EH (cell line): ENCODE measurements at regions not wholly inside any gene's neighbourhood (a gene's known extent, or its start where the extent isn't known, plus 50 kb on each side); places are given as distances from the start of the nearest gene placed in this dataset.
"Not testable (repeated sequence)": the region's sequence is repeated elsewhere in the genome, so short reads cannot be mapped to it uniquely, and the experiment has no call there.

ENCODE experiments used
- DNase-seq: peaks from one replicate; pipeline ENCODE4 v3.0.0-alpha.2; 2015; ENCODE audit warnings: low read depth

DNA sequence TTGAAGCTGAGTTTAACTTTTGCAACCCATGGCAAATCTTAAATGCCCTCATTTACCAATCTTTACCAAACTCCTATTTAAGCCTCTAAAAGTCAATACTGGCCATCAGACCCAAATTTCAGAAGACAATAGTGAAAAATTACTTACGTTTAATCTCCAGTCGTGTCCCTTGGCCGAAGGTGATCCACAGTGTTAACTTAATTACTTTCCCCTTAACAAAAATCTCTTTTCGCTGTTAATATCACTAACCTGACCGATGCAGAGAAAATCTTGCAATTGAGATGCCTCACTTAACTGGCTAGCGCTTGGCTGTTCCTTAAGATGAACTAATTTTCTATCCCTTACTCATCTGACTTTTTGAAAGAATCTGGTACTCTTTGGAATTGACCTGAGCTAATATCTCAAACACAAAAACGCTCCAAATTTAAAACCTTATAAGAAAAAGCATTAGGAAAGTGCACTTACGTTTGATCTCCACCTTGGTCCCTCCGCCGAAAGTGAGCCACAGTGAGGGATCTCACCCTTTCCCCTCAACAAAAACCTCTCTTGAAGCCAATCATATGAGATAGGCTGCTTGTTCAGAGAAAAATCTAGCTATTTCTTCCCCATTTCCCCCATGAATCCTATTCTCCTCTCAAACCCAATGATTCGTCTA lies 169.1 kb downstream of the RPIA start:
- no peak for DNase-seq

DNA sequence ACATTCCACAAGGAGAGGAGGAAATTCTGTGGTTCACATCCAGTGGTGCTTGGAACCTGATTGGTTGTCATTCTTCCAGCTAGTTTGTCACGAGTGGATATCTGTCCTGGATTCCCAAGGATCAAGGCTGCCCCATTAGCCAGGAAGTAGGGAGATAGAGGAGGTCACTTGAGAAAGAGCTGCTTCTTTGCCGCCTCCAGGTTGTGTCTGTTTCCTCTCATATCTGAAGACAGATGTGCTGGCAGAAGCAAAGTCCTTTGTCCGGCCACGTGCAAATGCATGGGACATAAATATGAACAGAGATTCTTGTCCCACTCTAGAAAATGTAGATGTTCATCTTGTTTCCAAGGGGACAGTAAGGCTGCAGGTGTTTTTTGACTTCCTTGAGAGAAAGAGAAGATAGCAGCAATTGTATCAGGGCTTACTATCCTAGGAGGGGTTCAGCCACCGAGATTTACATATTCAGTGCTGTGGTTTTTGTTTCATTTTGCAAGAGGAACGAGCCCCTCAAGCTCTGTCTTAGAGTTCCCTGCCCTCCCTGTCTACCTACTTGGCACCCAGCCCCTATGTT lies 174.4 kb downstream of the RPIA start:
- no peak for DNase-seq

GRCh38 chr2:88866756-88867155 lies 175.3 kb downstream of the RPIA start:
- DNase-seq = no peak

- no peak for DNase-seq
Measured at GRCh38 chr2:88868861-88869260, 177.4 kb downstream of the RPIA start.

DNA sequence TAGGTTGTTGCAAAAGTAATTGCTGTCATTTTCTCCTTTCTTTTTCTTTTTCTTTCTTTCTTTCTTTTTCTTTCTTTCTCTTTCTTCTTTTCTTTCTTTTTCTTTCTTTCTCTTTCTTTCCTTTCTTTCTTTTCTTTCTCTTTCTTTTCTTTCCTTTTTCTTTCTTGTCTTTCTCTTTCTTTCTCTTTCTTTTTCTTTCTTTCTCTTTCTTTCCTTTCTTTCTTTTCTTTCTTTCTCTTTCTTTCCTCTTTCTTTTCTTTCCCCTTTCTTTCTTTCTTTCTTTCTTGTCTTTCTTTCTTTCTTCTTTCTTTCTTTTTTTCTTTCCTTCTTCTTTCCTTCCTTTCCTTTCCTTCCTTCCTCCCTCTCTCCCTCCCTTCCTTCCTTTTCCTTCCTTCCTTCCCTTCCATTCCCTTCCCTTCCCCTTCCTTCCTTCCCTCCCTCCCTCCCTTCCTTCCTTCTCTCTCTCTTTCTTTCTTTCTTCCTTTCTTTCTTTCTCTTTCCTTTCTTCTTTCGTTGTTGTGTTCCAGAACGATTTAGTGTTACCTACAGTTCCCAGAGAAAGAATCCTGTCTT lies 178.9 kb downstream of the RPIA start:
- DNase-seq = no peak

DNA sequence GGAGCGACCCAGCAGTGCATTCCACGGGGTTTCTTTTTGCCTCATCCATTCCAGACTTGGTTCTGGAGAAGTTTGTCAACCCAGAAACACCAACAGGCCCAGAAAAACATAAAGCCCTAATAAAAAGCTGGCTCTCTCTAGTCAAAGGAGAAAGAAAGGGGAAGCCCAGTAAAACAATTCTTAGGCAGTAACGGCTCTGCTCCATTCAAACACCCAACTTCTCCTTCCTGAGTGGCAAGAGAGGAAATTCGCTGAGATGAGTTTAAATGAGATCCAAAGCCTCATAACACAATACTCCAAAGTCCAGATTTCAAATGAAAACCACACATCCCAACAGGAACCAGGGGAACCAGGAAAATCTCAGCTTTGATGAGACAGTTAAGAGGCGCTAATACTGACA lies 179.9 kb downstream of the RPIA start:
- DNase-seq = no peak

DNA sequence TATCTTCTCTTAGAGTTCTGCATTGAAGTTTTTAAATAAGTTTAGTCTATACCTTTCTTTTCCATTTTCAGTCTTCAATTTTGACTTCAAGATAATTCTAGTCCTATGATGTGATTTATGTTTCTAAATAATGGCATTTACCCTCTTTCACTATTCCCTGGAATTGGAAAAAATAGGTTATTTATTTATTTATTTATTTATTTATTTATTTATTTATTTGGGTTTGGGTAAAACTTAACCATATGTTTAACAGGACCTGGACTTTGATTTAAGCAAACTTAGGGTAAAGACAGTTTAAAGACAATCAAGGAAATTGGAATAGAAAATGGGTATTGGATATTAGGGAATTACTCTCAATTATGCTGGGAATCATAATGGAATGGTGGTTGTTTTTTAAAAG lies 182.1 kb downstream of the RPIA start:
- DNase-seq = no peak

DNA sequence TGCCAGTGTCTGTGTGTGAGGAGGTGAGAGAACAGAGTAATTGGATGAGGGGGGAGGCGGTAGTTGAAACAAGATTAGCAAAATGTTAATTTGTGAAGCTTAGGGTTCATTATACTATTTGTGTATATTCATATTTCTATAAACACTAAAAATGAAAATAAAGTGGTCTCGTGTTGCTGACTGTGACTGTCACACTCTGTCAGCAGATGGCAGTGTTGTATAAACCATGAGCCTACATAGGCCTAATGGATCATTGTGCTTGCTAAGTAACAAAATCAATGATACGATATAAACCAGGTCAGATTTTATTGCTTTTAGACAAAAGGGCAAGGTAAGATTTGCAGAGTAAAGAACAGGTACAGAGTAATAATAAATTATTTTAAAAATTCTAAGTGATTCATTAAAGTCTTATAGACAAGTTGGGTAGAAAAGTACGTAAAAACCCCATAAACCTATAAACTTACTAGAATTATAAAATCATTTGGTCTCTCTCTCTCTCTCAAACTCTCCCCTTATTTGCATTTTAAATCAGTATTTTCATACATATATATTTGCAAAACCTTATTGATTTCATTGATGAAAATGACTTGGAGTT lies 182.7 kb downstream of the RPIA start:
- peak; percentile 58 for DNase-seq

DNA sequence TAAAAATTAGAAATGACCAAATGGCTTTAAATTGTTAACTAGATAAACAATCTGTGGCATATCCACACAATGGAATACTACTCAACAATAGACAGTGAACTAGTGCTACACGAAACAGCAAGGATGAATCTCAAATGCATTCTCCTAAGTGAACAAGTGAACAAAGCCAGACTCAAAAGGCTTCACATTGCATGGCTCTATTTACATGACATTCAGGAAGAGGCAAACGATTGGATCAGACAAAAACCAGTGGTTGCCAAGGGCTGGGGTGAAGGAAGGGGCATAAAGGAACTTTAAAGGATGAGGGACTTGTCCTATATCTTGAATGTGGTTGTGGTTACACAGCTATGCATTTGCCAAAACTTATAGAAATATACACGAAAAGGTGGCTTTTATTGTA lies 184.3 kb downstream of the RPIA start:
- no peak for DNase-seq

GRCh38 chr2:88880441-88880953 lies 189.0 kb downstream of the RPIA start:
- DNase-seq = peak; percentile 58

GRCh38 chr2:88885275-88885674 lies 193.8 kb downstream of the RPIA start:
- no peak for DNase-seq

DNA sequence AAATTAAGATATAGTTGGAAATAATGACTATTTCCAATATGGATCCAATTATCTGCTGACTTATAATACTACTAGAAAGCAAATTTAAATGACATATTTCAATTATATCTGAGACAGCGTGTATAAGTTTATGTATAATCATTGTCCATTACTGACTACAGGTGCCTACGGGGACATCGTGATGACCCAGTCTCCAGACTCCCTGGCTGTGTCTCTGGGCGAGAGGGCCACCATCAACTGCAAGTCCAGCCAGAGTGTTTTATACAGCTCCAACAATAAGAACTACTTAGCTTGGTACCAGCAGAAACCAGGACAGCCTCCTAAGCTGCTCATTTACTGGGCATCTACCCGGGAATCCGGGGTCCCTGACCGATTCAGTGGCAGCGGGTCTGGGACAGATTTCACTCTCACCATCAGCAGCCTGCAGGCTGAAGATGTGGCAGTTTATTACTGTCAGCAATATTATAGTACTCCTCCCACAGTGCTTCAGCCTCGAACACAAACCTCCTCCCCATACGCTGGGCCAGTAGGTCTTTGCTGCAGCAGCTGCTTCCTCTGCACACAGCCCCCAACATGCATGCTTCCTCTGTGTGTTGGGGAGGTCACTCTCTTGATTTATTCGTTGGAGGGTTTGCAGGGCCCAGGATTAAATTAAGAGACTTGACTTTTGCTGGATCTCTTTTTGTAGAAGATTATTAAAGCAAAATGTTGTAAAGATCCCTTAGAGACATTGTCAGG lies 194.4 kb downstream of the RPIA start:
- DNase-seq = no peak

DNA sequence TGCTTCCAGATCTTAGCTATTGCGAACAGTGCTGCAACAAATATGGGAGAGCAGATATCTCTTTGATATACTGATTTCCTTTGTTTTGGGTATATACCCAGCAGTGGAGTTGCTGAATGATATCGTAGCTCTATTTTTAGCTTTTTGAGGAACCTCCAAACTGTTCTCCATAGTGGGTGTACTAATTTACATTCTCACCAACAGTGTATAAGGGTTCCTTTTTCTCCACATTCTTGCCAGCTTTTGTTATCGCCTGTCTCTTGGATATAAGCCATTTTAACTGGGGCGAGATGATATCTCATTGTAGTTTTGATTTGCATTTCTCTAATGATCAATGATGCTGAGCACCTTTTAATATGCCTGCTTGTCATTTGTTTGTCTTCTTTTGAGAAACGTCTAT lies 196.0 kb downstream of the RPIA start:
- DNase-seq = not testable (repeated sequence)

DNA sequence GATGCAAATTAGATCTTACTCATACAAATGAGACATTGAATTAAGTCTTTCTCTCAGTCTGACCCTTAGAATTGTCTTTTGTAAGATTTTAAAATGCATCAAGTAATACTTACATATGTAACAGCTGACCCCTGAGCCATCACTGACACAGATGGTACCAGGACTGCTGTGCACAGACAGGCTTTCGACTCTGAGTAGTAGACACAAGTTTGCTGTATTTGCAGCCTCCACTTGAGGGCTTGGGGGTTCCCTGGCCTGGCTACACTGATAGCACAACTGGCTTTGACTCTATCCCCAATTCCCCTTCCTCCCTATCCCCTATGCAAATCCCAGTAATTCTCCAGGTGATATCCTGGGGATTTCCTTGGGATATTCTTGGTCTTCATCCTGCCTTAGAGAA lies 200.7 kb downstream of the RPIA start:
- no peak for DNase-seq

DNA sequence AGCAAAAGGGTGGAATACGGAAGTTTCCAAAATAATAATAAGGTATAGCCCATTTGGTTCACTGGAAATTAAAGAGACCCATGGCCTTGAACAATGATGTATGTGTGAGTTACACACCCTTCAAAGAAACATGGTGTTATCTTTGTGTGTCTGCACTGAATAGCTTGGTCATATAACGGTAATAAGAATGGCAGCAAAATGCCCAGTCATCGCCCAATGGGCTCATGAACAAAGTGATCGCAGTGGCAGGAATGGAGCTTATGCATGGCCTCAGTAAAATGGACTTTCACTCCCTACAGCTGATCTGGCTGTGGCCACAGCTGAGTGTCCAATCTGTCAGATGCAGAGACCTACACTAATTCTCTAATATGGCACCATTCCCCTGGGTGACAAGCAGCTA lies 201.3 kb downstream of the RPIA start:
- no peak for DNase-seq

- DNase-seq = no peak
Measured at GRCh38 chr2:88896971-88897370, 205.5 kb downstream of the RPIA start.

DNA sequence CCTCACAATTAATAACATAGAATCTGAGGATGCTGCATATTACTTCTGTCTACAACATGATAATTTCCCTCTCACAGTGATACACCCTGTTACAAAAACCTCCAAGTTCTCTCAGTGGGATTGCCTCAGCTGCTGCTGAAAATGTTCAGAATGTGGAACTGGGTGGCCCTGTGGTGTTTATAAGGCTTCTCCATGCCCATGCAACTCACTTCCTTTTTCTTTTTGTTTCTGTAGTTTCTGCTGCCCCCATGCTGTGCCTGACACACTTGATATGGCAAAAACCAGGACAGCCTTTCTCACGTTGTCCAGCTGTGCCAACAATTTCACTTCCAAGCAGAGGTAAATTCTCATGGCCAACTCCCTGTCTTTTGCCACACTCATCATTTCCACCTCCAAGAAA lies 206.2 kb downstream of the RPIA start:
- DNase-seq = no peak

- peak; percentile 34 for DNase-seq
Measured at GRCh38 chr2:88903749-88904353, 212.4 kb downstream of the RPIA start.

DNA sequence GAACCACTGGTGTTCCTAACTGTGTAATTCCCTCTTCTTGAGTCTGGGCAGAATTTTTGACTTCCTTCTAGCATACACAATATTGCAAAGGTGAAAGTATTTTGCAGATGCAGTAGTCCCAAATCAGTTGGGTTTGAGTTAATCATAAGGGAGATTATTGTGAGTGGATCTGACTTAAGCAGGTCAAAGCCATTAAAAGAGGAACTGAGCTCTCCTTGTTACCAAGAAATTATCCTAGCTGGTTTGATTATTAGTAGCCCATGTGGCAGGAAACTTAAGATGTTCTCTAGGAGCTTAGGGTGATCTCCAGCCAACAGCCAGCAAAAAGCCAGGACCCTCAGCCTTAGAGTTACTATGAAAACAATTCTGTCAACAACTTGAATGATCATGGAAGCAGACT lies 221.8 kb downstream of the RPIA start:
- DNase-seq = no peak

GRCh38 chr2:88919087-88919738 lies 227.7 kb downstream of the RPIA start:
- peak; percentile 19 for DNase-seq

GRCh38 chr2:88920399-88920798 lies 228.9 kb downstream of the RPIA start:
- DNase-seq = not testable (repeated sequence)

- no peak for DNase-seq
Measured at GRCh38 chr2:88924533-88924932, 233.1 kb downstream of the RPIA start.
